HFFc6 (cell line): ENCODE measurements at regions not wholly inside any gene's neighbourhood (a gene's known extent, or its start where the extent isn't known, plus 50 kb on each side); places are given as distances from the start of the nearest gene placed in this dataset.

ENCODE experiments used
- DNase-seq: peaks from one replicate; pipeline ENCODE4 v3.0.0-alpha.2; 2018
- H3K27ac Mint-ChIP-seq: 2 replicates; pipeline ENCODE4 v1.8.0; 2020; ENCODE audit warnings: mild to moderate bottlenecking, mixed read lengths
- H3K27me3 Mint-ChIP-seq: 2 replicates; pipeline ENCODE4 v1.8.0; 2021; ENCODE audit warnings: mild to moderate bottlenecking, moderate library complexity, mixed read lengths; ENCODE audit not compliant: insufficient read depth
- H3K36me3 Mint-ChIP-seq: 2 replicates; pipeline ENCODE4 v1.8.0; 2021; ENCODE audit warnings: low read depth, mixed read lengths
- H3K4me1 Mint-ChIP-seq: 2 replicates; pipeline ENCODE4 v1.8.0; 2020; ENCODE audit warnings: low read depth, mixed read lengths
- H3K4me3 Mint-ChIP-seq: 2 replicates; pipeline ENCODE4 v1.8.0; 2020; ENCODE audit warnings: mild to moderate bottlenecking, moderate library complexity, mixed read lengths
- H3K9me3 Mint-ChIP-seq: 2 replicates; pipeline ENCODE4 v1.8.0; 2020; ENCODE audit warnings: mild to moderate bottlenecking, mixed read lengths
- TF ChIP-seq, protein P1 (sequence below): fragments of 200-600 bp; sonication (generic); IDR thresholded peaks from 2 replicates; pipeline ENCODE4 v1.5.0; 2021; ENCODE audit warnings: antibody characterized with exemption, mild to moderate bottlenecking

DNA sequence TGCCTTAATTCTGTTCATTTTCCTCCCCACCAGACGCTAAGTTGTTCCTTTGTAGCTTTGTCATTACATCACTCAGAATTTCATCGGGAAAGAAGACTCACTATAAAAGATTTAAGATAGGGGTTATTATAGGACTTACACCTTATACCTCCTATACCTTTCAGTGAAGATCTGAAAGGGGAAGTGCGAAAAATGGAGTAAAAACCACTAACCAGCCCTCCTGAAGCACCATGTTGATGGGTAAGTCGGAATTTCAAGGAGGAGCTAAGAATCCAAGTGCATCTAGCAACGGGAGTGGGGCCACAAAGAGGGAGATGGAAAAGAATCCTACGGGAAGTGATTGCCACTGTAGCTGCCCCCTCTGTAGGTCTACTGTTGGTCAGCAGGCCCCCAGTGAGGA, 119.1 kb upstream of the H2AZ1 start:
- H3K4me3 Mint-ChIP-seq, result no peak overlapping the region
- H3K27ac Mint-ChIP-seq, result no peak overlapping the region
- DNase-seq, result no peak
- H3K27me3 Mint-ChIP-seq, result no peaks in the 10 kb centered on the region; the same call in 1 of the 2 replicates
- peaks cover 8% of the 10 kb centered on the region; the same call in 1 of the 2 replicates for H3K4me1 Mint-ChIP-seq
- TF ChIP-seq, protein P1, sequence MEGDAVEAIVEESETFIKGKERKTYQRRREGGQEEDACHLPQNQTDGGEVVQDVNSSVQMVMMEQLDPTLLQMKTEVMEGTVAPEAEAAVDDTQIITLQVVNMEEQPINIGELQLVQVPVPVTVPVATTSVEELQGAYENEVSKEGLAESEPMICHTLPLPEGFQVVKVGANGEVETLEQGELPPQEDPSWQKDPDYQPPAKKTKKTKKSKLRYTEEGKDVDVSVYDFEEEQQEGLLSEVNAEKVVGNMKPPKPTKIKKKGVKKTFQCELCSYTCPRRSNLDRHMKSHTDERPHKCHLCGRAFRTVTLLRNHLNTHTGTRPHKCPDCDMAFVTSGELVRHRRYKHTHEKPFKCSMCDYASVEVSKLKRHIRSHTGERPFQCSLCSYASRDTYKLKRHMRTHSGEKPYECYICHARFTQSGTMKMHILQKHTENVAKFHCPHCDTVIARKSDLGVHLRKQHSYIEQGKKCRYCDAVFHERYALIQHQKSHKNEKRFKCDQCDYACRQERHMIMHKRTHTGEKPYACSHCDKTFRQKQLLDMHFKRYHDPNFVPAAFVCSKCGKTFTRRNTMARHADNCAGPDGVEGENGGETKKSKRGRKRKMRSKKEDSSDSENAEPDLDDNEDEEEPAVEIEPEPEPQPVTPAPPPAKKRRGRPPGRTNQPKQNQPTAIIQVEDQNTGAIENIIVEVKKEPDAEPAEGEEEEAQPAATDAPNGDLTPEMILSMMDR, result no peak
- H3K36me3 Mint-ChIP-seq, result no peaks in the 10 kb centered on the region
- no peaks in the 10 kb centered on the region for H3K9me3 Mint-ChIP-seq

DNA sequence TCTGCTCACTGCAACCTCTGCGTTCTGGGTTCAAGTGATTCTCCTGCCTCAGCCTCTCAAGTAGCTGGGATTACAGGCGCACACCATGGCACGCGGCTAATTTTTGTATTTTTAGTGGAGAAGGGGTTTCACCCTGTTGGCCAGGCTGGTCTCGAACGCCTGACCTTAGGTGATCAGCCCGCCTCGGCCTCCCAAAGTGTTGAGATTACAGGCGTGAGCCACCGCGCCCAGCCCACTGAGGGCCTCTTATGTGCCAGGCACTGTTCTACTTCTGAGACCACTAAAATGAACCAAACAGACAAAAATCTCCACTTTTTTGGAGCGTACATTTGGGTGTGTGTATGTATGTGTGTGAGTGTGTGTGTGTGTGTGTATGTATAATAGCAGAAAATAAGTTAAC, 117.2 kb upstream of the H2AZ1 start:
- DNase-seq, result no peak
- TF ChIP-seq, protein P1, result no peak
- no peaks in the 10 kb centered on the region; the same call in 1 of the 2 replicates for H3K27me3 Mint-ChIP-seq
- H3K27ac Mint-ChIP-seq, result no peak overlapping the region
- H3K4me1 Mint-ChIP-seq, result peaks cover 26% of the 10 kb centered on the region
- H3K4me3 Mint-ChIP-seq, result no peak overlapping the region
- no peaks in the 10 kb centered on the region for H3K9me3 Mint-ChIP-seq
- no peaks in the 10 kb centered on the region for H3K36me3 Mint-ChIP-seq

DNA sequence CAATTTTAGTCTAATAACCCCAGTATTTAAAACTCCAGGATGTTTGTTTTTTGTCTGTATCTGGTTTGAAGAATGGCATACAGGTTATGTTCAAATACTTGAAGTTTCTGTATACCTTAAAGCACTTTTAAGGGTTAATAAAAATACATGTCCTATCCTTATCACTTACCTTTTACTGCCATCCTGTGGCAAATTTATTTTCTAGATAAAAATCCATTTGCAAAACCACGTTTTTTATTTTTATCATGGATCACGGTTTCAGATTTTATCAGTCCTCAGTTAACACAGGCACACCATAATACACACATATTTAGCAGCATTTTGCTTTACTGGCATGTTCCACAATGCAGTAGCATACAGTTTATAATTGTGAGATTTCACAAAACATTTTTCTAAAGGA, 113.3 kb upstream of the H2AZ1 start:
- no peak overlapping the region for H3K4me3 Mint-ChIP-seq
- H3K9me3 Mint-ChIP-seq, result no peaks in the 10 kb centered on the region
- TF ChIP-seq, protein P1, result peak; percentile 70
- H3K36me3 Mint-ChIP-seq, result no peaks in the 10 kb centered on the region
- no peaks in the 10 kb centered on the region; the same call in 1 of the 2 replicates for H3K27me3 Mint-ChIP-seq
- 0 out of 2 replicates have a peak overlapping the region, but pooled peaks have one; percentile 53 for H3K27ac Mint-ChIP-seq
- DNase-seq, result no peak
- peaks cover 45% of the 10 kb centered on the region for H3K4me1 Mint-ChIP-seq

DNA sequence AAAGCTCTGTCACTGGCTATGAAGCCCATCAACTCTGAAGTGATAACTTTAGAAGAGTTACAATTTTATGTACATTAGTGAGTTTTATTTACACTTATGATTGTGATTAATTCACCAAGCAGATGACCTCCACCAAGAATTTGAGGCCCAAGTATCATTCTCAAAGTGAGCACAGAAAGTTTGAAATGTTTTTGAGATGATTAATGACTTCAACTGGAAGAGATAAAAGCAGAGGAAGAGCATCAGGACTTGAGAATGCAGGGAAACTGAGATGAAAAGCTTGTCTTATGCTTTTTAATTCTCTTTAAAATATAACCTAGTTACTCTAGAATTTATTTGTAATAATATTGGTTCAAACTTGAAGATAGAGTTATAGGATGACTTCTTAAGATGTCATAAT, 112.8 kb upstream of the H2AZ1 start:
- Mint-ChIP-seq H3K4me3 (peak overlapping the region; percentile 32), H3K4me1 (peaks cover 45% of the 10 kb centered on the region), H3K36me3 (no peaks in the 10 kb centered on the region), H3K27ac (peak overlapping the region; percentile 53; the same call in 1 of the 2 replicates), H3K27me3 (no peaks in the 10 kb centered on the region; the same call in 1 of the 2 replicates), H3K9me3 (no peaks in the 10 kb centered on the region)
- peak; percentile 36 for DNase-seq
- TF ChIP-seq, protein P1, result no peak

DNA sequence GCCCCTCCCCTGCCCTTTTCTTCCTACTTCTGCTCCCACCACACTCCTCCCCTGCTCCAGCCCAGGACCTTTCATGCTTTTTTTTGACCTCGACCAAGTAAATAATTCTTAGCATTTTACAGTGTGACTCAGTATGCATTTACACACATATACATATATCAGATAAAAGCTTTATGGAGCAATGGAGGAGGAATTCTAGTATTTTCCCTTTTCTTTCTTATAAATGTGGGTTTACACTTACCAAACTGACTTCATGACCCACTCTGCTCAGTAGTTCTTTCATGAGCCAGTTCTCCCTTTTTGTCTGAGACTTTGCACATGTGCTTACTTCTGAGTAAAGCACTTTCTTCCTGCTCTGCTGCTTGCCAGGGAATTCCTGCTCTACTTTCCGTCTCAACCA, 111.8 kb upstream of the H2AZ1 start:
- Mint-ChIP-seq H3K36me3 (no peaks in the 10 kb centered on the region), H3K4me1 (peaks cover 45% of the 10 kb centered on the region), H3K9me3 (no peaks in the 10 kb centered on the region), H3K4me3 (peak overlapping the region; percentile 7), H3K27ac (peak overlapping the region; percentile 53), H3K27me3 (no peaks in the 10 kb centered on the region; the same call in 1 of the 2 replicates)
- DNase-seq, result peak; percentile 38
- TF ChIP-seq, protein P1, result no peak
